BJ (cell line): ENCODE measurements at regions not wholly inside any gene's neighbourhood (a gene's known extent, or its start where the extent isn't known, plus 50 kb on each side); places are given as distances from the start of the nearest gene placed in this dataset.

Source experiments
- CTCF ChIA-PET: fragments of 350-600 bp; formaldehyde crosslinking; extraction: SDS; loops from one replicate; lab custom pipeline; 2021; ENCODE audit warnings: antibody characterized with exemption, inconsistent platforms; lab: Yijun Ruan, JAX
- POLR2A ChIA-PET: fragments of 300-600 bp; sonication (Branson Sonifier 250); formaldehyde crosslinking; extraction: SDS; loops from one replicate; lab custom pipeline; 2021; ENCODE audit warnings: antibody characterized with exemption; lab: Charles Lee
- DNase-seq: peaks from one replicate; pipeline ENCODE4 v3.0.0-alpha.2; 2011; ENCODE audit warnings: low read depth
- H3K27me3 ChIP-seq: 2 replicates; pipeline ENCODE4 v1.6.0; 2011; ENCODE audit warnings: low read length; ENCODE audit not compliant: control insufficient read depth, insufficient read depth
- H3K36me3 ChIP-seq: 2 replicates; pipeline ENCODE4 v1.5.1; 2011; ENCODE audit warnings: low read length; ENCODE audit not compliant: control insufficient read depth, insufficient read depth
- H3K4me3 ChIP-seq: 2 replicates; pipeline ENCODE4 v1.5.1; 2011; ENCODE audit warnings: low read depth, mild to moderate bottlenecking, control low read depth, low read length
- TF ChIP-seq, protein P1 (sequence below): IDR thresholded peaks from 2 replicates; pipeline ENCODE4 v1.5.1; 2011; ENCODE audit warnings: low read depth, mild to moderate bottlenecking, control low read depth, inconsistent platforms, low read length, moderate library complexity; ENCODE audit not compliant: insufficient read depth

DNA sequence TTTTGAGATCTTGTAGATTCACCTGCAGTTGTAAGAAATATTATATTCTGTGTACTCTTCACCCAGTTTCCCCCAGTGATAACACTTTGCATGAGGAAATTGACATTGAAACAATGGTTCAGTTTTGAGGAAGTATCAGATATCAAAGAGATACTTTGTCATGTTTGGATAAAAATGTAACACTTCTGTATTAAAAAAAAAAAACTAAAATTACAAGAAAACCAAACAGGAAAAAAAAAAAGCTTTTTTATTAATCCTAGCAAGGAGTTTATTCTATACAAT, 204.0 kb downstream of the ARL4C start:
- H3K4me3 ChIP-seq, result no peak overlapping the region
- TF ChIP-seq, protein P1, sequence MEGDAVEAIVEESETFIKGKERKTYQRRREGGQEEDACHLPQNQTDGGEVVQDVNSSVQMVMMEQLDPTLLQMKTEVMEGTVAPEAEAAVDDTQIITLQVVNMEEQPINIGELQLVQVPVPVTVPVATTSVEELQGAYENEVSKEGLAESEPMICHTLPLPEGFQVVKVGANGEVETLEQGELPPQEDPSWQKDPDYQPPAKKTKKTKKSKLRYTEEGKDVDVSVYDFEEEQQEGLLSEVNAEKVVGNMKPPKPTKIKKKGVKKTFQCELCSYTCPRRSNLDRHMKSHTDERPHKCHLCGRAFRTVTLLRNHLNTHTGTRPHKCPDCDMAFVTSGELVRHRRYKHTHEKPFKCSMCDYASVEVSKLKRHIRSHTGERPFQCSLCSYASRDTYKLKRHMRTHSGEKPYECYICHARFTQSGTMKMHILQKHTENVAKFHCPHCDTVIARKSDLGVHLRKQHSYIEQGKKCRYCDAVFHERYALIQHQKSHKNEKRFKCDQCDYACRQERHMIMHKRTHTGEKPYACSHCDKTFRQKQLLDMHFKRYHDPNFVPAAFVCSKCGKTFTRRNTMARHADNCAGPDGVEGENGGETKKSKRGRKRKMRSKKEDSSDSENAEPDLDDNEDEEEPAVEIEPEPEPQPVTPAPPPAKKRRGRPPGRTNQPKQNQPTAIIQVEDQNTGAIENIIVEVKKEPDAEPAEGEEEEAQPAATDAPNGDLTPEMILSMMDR, result no peak
- no peaks in the 10 kb centered on the region for H3K27me3 ChIP-seq
- no peaks in the 10 kb centered on the region for H3K36me3 ChIP-seq
- CTCF ChIA-PET, result no interaction called here
- POLR2A ChIA-PET, result no interaction called here
- DNase-seq, result no peak

DNA sequence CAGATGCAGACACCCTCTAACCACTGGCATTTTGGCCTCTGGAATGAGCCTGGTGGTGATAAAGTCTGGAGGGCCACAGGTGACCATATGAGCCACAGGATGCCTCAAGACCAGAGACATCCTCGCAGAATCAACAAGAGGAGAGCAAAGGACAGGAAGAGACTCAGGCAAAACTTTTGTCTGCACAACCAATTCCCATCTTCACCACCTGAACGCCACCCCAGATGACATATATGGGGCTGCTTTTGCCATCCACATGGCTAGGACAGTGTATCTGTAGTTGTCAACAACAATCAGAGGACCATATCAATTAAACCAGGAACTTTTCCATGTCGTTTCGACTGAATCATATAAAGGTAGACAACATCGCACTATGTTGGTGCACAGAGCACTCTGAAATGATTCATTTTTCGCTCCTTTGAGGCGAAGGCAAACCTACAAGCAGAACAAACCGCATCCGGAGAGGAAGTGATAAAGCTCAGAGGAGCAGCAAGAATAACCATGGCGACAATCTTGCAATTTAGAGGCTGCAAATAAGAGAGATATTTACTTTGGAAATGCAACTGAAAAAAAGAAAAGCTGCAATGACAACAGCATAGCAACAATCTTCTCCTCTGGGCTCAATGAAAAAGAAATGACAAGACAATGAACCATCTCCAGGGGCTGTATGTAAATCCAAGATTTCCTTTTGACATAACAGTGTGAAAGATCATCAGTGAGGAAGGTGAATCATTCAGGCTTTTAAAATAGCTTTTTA, 204.5 kb downstream of the ARL4C start:
- DNase-seq, result no peak
- Histone ChIP-seq H3K4me3 (no peak overlapping the region), H3K36me3 (no peaks in the 10 kb centered on the region), H3K27me3 (no peaks in the 10 kb centered on the region)
- ChIA-PET POLR2A (no interaction called here), CTCF (interaction anchor here (0.9 to 1.5 kb wide), 2 partner anchors 19 to 208 kb away, joined by 3 to 5 read pairs; no protein-coding TSS in a partner anchor)
- TF ChIP-seq, protein P1, result no peak

DNA sequence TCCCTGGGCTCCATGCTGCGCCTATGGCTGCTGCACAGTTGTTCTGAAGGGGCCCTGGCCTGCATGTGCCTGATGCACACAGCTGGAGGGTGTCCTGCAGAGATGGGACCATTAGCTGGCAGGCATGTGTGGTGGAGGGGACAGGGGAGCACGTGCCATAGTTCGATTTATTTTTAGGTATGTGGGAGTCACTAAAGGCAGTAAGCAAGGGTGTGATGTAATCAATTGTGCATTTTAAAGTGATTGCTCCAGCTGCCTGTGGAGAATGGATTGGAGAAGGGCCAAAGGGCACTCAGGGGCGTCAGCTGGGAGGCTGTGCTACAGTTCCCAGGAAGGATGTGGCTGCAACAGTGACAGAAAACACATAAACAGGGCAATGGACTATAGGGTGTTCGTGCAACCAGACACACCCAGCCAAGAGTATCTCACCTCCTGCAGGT, 205.1 kb downstream of the ARL4C start:
- ChIA-PET CTCF (interaction anchor here (0.9 to 1.5 kb wide), 2 partner anchors 20 to 209 kb away, joined by 3 to 5 read pairs; no protein-coding TSS in a partner anchor), POLR2A (no interaction called here)
- H3K36me3 ChIP-seq, result no peaks in the 10 kb centered on the region
- H3K4me3 ChIP-seq, result no peak overlapping the region
- H3K27me3 ChIP-seq, result no peaks in the 10 kb centered on the region
- TF ChIP-seq, protein P1, result no peak
- no peak for DNase-seq

DNA sequence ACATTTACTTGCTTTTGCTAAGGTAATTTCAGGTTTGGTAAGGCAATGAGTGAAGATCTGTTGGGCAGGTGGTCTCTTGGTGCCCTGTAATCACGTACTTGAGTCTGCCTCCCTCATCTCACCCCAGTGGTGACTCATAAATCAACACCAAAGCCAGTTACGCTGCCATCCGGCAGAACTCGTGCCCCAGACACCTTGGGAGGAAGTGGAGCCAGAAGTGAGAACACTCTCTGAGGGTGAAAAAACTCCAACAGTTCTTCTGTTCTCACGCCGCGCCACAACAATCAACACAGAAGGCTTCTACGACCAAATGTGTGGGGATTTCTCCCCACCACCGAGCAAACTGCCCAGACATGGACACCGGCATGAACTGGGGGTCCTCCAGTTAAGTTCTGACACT, 206.2 kb downstream of the ARL4C start:
- ChIA-PET CTCF (interaction anchor here (1.0 to 3.0 kb wide), 6 partner anchors 10 to 211 kb away, joined by 4 to 30 read pairs (median 8); partner anchors contain the start of gene ARL4C), POLR2A (no interaction called here)
- H3K4me3 ChIP-seq, result no peak overlapping the region
- DNase-seq, result no peak
- no peaks in the 10 kb centered on the region for H3K36me3 ChIP-seq
- no peaks in the 10 kb centered on the region for H3K27me3 ChIP-seq
- TF ChIP-seq, protein P1, result no peak

DNA sequence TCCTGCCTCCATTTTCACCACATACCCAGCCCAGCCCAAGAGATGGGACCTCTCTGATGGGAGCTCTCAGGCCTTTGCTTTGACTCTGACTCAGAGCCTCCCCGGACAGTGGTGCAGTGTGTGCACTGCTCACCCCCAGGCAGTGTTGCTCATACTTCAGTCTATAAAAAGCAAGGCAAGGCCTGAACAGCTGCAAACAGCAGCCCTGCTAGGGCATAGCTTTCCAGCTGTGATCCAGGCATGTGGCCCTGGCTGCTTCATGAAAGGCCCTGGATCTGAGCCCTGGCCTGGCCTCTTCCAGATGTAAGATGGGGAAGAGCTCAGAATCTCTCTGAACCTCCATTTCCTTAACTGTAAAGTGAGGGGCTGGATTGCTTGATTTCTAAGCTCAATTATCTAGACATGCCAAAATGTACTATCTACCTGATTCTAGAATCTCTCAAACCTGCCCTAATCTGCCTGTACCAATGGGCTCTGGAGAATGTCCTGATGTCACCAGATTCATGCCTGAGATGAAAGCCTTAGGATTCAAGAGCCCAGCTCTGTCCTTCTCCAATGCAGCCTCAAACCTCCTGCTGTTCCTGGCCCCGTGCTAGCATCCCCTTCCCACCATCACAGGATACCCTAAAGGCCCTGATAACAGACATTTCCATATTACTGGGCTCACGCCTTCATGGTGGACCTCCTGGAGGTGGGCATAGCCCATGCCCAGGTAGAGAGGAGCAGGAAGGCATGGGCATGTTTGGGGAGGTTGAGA, 206.9 kb downstream of the ARL4C start:
- POLR2A ChIA-PET, result no interaction called here
- Histone ChIP-seq H3K36me3 (no peaks in the 10 kb centered on the region), H3K4me3 (no peak overlapping the region), H3K27me3 (no peaks in the 10 kb centered on the region)
- DNase-seq, result no peak
- TF ChIP-seq, protein P1, result no peak
- CTCF ChIA-PET, result interaction anchor here (0.6 to 3.0 kb wide), 18 partner anchors 9 to 827 kb away, joined by 3 to 30 read pairs (median 4); partner anchors contain the start of gene ARL4C
